COR-L47 (cell line): ENCODE measurements at regions not wholly inside any gene's neighbourhood (a gene's known extent, or its start where the extent isn't known, plus 50 kb on each side); places are given as distances from the start of the nearest gene placed in this dataset.

Source experiments
- DNase-seq: peaks from one replicate; lab custom pipeline; 2025; lab: John Stamatoyannopoulos, UW

DNA sequence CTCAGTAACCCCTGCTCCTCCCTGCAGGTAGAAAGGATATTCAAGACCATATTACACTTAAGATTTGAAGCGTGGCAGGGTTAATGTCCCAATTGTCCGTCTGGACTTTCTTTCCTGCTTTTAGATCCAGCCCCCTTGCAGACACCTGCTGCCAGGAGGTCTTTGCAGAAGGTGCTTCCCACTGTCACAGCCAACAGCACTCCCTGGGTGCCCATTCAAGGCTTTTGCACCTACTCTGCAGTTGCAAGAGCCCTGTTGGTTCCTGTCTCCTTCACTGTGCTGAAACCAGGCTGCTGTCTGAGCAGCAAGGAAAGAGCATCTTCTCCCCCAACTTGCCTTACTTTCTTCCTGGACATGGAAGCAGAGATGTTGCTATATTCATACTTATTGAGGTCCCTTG, 1043.0 kb upstream of the POU3F3 start:
- DNase-seq = no peak

DNA sequence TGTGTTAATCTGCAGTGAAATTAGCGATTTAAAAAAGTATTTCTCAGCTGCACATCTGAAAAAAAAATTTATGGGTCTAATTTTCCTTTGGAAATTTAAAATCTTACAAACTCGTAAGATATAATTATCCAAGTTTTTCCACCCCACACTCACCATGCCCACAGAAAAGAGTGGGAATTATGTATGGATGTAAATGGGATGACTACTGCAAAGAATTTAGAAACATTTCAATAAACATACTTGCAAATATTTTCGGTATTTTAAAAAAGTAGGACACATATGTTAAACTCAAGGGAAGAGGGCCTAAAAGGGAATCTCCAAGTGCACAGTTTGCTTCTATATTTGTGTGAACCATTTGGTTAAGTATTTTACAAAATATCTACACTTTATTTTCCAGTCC, 1039.9 kb upstream of the POU3F3 start:
- DNase-seq = no peak

GRCh38 chr2:103815731-103816130, 1038.2 kb upstream of the POU3F3 start:
- no peak for DNase-seq

DNA sequence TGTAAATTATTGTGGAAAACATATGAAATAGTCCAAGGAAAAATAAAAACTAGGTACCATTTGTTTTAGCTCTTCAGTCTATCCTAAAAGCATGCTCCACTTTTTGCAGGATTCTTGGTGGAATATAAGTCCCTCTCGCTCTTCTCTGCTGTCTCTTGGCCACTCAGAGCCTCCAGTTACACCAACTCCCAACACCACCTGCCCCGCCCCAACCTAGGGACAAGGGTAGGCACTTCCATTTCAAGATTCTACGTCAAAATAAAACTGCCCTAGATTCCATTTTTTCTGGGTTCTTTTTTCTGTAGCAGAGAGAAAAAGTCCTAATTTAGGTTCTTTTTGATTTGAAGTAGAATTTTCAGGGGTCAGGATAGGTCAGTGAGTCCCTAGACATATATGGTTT, 1036.2 kb upstream of the POU3F3 start:
- DNase-seq = no peak

- no peak for DNase-seq
Measured at GRCh38 chr2:103818176-103818575, 1035.7 kb upstream of the POU3F3 start.

GRCh38 chr2:103819599-103819998, 1034.3 kb upstream of the POU3F3 start:
- DNase-seq = no peak

DNA sequence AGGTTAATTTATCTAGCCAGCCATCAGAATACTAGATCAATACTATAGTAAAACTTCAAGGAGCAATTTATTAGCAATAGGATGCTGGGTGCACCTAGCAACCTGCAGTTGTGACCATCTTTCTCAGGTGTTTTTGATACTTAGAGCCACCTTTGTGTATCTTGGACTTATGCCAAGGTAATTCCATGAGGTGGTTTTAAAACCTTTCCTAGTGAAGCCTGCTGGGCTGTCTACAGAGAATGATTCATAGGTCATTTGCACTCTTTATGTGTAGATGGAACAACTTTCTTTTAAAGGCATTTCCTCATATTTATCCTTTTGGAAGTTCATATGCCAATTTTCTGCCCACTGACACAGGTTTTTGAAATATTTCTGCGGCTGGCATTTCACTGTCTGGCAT, 1030.1 kb upstream of the POU3F3 start:
- peak; percentile 64 for DNase-seq

DNA sequence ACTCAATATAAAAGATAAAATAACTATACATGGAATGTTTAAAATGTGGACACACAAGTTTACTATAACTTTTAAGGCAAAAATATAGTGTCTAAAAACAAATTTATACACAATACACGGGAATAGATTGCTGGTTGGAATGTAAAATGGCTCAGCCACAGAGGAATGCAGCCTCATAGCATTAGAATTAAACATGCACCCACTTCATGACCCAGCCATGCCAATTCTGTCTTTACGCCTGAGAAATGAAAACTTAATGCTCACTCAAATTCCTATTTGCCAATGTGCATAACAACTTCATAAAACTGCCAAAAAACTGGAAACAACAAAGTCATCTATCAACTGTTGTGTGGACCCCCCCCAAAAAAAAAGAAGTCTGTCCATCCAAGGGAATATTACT, 1006.6 kb upstream of the POU3F3 start:
- no peak for DNase-seq

GRCh38 chr2:103859238-103859637, 994.7 kb upstream of the POU3F3 start:
- DNase-seq = no peak

GRCh38 chr2:103860016-103860415, 993.9 kb upstream of the POU3F3 start:
- no peak for DNase-seq

- no peak for DNase-seq
Measured at GRCh38 chr2:103868396-103868795, 985.5 kb upstream of the POU3F3 start.

GRCh38 chr2:103873716-103874351, 980.1 kb upstream of the POU3F3 start:
- DNase-seq = no peak

DNA sequence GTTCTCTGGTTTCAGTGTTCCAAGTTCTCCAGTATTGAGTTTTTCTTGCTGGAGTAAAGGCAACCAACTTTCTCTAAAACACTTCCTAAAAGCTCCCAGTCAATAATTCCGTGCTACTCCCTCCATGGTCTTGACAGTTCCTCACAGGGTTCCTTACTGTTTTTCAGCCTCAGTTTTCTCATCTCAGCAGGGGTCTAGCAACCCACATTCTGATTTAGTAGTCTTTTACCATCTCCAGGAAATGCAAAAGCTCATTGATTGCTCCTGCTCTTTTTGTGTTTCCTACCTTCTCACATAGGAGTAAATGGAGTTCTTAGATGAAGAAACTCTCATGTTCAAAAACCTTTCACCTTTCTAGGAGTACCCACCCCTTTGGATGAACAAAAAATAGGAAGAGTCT, 978.8 kb upstream of the POU3F3 start:
- DNase-seq = no peak

- no peak for DNase-seq
Measured at GRCh38 chr2:103875531-103875930, 978.4 kb upstream of the POU3F3 start.

GRCh38 chr2:103876611-103877010, 977.3 kb upstream of the POU3F3 start:
- DNase-seq = no peak

GRCh38 chr2:103879101-103879500, 974.8 kb upstream of the POU3F3 start:
- no peak for DNase-seq

DNA sequence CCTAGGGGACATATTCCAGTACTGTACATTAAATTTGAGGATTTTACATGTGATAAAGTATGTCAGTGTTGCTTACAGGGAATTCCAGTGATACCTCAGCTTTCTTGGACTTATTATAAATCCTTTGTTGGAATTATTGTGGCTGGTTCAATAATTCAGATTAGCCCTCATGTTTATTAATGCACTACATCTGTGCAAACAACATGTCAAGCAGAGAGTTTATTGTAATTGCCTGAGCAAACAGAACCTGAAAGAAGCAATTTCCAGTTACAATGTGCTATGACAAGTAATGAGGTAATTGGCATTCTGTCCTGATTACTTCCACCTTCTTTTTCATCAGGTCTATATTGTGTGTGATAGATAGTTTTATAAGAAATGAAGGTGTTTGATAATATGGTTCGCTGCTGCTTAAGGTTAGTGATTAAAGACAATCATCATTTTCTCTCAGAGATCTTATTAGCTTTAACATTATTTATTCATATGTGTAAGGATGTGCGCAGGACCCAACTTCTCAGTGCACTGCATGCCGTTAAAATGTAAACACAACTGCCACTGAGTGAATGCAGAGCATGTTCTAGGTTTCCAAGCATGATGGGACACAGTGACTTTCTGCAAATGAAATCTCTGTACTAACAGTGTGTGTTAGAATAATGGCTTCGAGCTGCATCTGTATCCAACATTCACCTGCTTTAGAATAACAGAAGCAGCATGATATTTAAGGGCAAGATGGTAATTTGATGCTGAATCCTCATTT, 973.7 kb upstream of the POU3F3 start:
- peak; percentile 63 for DNase-seq

DNA sequence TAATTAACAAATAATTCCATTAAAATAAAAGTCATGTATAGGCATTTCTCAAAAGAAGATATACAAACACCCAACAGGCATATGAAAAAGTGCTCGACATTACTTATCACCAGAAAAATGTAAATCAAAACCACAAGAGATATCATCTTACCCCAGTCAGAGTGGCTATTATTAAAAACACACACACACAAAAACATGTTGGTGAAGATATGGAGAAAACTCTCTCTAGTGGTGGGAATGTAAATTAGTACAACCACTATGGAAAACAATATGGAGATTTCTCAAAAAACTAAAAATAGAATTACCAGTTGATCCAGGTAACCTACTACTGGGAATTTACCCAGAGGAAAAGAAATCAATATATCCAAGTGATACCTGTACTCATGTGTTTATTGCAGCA, 966.3 kb upstream of the POU3F3 start:
- DNase-seq = no peak

DNA sequence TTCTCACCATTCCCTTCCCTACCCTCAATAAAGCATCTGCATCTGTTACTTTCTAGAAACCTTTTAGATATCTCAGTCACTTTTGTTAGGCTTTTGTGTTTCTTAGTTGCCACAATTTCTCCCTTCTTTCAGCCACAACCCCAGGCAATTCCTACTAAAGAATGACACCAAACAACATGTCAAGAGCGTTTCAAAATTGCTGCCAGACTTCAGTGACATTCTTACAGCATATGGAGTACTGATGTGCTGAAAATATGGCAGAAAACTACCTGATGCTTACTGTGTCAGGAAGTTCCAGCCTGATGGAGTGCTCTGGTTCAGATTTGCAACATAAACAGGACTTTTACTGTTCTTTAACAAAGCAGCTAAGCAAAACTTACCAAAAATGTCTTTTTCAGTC, 957.7 kb upstream of the POU3F3 start:
- no peak for DNase-seq

DNA sequence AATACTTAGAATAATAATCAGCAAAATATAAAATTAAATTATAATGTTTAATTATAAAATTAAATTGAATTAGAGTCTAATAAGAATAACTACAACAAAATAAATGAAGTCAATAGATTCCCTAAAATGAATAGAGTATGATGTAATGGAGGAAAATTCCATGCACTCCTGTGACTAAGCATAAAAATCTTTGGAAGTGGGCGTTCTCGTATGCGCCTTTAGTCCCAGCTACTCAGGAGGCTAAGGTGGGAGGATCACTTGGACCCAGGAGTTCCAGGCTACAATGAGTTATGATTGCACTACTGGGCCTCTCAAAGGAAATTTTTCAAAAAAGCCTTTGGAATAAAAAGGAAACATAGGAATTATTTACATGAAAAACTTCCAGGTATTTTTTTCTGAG, 955.4 kb upstream of the POU3F3 start:
- DNase-seq = no peak

GRCh38 chr2:103902347-103902746, 951.6 kb upstream of the POU3F3 start:
- no peak for DNase-seq

DNA sequence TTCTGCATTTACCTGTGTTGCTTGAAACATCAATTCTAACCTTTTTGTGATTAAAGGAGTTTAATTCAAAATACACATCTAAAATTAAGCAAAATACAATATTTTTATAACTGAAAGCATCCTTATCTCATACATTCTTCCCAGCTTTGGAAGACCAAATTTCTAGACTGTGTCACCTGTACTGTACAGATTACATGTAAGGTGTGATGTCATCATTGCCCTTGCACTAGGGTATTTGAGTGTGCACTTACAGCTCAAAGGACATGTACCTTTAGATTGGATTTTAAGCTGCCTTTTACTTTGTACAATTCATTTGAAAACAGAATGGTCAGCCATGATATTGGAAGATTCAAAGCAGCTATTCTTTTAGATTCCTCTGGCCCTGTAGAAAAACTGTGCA, 932.8 kb upstream of the POU3F3 start:
- no peak for DNase-seq

DNA sequence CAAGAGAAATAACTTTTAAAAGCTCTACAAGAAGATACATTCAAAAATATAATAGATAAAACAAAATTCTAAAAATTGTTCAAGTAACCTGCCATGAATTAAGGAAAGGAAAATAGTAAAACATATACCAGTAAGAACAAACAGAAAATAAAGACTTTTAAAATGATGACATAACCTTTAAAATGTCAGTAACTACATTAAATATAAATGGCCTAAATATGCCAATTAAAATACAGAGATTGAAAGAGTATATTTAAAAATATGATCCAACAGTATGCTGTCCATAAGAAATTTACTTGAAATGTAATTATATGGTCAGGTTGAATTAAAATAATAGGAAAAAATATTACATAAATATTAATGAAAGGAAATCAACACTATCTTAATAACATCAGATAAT, 911.7 kb upstream of the POU3F3 start:
- DNase-seq = no peak

DNA sequence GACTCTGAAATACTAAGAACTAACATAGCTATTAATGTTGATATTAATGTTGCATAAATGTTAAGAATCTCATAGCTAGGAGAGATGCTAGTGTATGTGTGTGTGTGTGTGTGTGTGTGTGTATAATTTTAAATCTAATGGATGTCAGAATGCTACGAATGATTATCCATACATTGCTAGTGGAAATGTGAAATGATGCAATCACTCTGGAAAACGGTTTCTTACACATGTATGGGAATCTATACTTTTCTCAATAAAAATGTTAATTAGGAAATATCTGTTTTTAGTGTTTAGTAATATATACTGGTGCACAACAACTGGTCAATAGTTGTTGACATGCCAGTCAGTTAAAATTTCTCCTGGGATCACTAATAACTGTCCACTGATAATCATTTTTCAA, 908.8 kb upstream of the POU3F3 start:
- DNase-seq = no peak
